VCaP (cell line): ENCODE measurements at regions not wholly inside any gene's neighbourhood (a gene's known extent, or its start where the extent isn't known, plus 50 kb on each side); places are given as distances from the start of the nearest gene placed in this dataset.

Experiments
- H3K27ac ChIP-seq: fragments of 450-650 bp; 2 replicates; pipeline ENCODE4 v1.5.1; 2017
- TF ChIP-seq, protein P1 (sequence below): fragments of 450-650 bp; conservative IDR thresholded peaks from 2 replicates; pipeline ENCODE4 v1.5.1; 2017; ENCODE audit warnings: mild to moderate bottlenecking, moderate library complexity

DNA sequence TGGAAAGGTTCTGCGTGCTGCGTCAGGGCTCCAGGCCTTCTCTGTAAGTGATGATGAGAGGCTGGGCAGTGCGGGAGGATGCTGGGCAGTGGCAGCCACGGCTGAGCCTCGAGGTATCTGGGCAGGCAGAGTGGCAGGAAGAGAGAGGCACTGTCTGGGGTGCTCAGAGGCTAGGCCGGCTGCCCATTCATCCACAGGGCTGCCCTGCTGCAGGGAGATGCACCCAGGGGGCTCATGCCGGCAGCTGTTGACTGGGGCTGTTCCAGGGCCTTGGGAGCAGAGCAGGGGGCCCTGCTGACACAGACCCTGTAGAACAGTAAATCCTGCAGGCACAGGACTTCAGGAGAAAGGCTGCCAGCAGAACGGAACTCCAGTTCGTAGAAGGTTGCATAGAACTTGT lies 88.8 kb downstream of the BOD1 start:
- TF ChIP-seq, protein P1, sequence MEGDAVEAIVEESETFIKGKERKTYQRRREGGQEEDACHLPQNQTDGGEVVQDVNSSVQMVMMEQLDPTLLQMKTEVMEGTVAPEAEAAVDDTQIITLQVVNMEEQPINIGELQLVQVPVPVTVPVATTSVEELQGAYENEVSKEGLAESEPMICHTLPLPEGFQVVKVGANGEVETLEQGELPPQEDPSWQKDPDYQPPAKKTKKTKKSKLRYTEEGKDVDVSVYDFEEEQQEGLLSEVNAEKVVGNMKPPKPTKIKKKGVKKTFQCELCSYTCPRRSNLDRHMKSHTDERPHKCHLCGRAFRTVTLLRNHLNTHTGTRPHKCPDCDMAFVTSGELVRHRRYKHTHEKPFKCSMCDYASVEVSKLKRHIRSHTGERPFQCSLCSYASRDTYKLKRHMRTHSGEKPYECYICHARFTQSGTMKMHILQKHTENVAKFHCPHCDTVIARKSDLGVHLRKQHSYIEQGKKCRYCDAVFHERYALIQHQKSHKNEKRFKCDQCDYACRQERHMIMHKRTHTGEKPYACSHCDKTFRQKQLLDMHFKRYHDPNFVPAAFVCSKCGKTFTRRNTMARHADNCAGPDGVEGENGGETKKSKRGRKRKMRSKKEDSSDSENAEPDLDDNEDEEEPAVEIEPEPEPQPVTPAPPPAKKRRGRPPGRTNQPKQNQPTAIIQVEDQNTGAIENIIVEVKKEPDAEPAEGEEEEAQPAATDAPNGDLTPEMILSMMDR, result no peak
- no peak overlapping the region for H3K27ac ChIP-seq

DNA sequence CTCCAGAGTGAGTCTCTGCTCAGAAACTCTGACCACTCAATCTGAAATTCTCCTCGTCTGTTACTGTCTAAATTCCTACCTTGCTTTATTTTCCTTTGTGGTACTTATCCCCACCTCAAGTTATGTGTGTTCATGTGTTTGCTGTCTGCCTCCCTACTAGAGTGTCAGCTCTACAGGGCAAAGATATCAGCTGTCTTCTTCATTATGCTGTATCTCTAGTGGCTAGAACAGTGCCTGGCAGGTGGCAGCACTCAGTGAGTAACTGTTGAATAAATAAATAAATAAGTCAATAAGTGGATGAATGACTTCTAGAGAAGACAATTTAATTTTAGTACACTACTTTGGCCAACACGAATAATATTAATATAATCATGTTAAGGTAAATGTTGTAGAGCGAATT lies 92.3 kb downstream of the BOD1 start:
- TF ChIP-seq, protein P1, result no peak

DNA sequence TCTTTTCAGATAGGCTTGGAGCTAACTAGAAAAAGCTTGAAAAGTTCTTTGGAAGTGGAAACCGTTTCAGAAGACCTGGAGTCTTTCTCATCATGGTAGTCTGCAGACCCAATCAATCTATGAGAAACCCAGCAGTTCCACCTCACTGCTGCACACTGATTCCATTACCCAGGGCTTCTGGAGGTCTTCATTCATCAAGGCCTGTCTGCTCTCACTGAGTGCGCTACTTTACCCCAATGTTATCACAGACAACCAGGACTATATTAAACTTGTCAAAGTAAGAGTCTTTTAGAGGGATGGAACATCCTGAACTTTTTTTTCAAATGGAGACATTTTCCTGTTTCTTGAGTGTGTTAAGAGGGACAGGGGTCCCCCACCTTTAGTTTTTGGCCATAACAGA lies 93.1 kb downstream of the BOD1 start:
- TF ChIP-seq, protein P1, result no peak

More for the DNA sequence above, 92.3 kb downstream of the BOD1 start:
- no peak overlapping the region for H3K27ac ChIP-seq

GRCh38 chr5:173522518-173522917 lies 93.9 kb downstream of the BOD1 start:
- TF ChIP-seq, protein P1, result no peak
- no peak overlapping the region for H3K27ac ChIP-seq

More for the DNA sequence above, 93.1 kb downstream of the BOD1 start:
- no peak overlapping the region for H3K27ac ChIP-seq

DNA sequence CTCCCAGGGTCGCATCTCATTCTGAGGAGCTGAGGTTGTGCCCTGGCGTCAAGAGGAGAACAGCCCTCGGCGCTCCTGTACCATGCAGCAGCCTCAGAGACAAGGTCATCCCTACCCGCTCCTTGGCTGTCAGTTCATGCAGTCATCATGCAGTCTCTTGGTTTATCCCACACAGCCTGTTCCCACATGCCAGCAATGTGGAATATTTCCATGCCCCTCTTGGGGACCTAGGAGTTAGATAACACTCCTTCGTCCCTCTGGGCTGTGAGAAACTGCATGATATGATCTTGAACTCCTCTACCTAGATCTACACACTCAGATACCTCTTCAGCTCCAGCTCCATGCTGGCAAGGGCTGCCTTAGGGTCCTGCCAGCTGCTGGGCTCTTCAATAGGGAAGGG lies 97.6 kb downstream of the BOD1 start:
- no peak overlapping the region for H3K27ac ChIP-seq
- TF ChIP-seq, protein P1, result no peak

GRCh38 chr5:173517648-173518047 lies 98.8 kb downstream of the BOD1 start:
- H3K27ac ChIP-seq, result no peak overlapping the region
- TF ChIP-seq, protein P1, result no peak

DNA sequence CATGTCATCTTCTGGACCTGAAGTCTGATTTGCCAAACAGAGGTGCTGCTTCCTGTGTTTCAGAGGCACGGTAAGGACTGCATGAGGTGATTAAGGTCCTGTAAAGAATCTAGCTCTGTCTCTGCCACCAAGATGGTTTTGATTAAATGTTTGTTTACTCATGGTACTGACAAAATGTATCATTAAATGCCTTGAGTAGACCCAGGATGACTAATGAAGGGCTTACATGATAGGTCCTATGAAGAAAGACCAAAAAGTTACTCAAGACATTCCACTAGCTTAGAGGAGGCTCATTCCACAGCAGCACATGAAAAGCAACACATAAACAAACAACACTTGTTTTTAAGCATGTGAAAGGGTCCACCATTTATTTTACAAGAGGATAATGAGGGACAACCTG lies 100.9 kb downstream of the BOD1 start:
- no peak overlapping the region for H3K27ac ChIP-seq
- TF ChIP-seq, protein P1, result no peak

- TF ChIP-seq, protein P1, result no peak
- no peak overlapping the region for H3K27ac ChIP-seq
Measured at GRCh38 chr5:173514661-173515060, 101.8 kb downstream of the BOD1 start.
